ENCODE measurements at regions not wholly inside any gene's neighbourhood (a gene's known extent, or its start where the extent isn't known, plus 50 kb on each side); places are given as distances from the start of the nearest gene placed in this dataset.

DNA sequence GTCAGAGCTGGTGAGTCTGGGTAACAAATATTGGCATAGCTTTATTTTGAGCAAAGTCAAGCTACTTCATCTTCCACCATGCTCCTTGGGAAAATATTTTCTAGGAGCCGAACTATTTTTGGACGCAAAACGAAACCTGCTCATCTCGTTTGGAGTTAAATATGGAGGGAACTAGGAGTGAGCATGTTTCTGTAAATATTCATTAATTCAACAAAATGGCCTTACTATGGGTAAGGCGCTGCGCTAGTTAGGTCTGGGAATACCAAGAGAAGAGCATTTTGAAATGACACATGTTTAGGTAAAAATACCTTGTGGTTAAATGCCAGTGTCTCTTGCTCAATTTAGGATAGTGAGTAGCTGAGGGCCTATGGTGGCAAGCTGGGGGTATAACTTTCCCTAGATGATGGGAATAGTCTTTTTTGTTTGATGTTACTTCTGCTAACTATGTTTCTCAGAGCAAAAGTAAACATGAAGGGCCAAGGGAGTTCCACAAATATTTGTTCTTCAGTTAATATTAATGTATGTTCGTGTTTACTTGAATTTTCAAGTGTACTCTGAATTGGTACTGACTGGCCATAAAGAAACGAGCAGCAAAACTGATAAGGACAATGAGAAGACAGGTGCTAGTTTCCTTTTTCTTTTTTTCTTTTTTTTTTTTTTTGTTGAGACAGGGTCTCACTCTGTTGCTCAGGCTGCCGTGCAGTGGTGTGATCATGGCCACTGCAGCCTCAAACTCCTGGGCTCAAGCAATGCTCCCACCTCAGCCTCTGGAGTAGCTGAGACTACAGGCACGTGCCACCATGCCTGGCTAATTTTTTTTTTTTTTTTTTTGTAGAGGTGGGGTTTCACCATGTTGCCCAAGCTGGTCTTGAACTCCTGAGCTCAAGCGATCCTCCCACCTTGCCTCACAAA is 77.7 kb downstream of the MAP1LC3B2 start:
- TF ChIP-seq CTCF (IDR thresholded peaks at IDR 0.05) (no peak), POLR2A (IDR thresholded peaks at IDR 0.05) (no peak)

All from lower leg skin (tissue), 3 donors.